Breast epithelium (tissue), 4 donors: ENCODE measurements at regions not wholly inside any gene's neighbourhood (a gene's known extent, or its start where the extent isn't known, plus 50 kb on each side); places are given as distances from the start of the nearest gene placed in this dataset.

Experiments
- DNase-seq, 2 donors: peaks; one replicate each; pipeline ENCODE4 v3.0.0-alpha.2; 2019; ENCODE audit warnings: low spot score in 2 of 2
- H3K27ac ChIP-seq, 2 donors: fragments of 200-600 bp; sonication (generic) in 1 of 2; one replicate each; pipeline ENCODE4 v1.5.1; 2016 to 2019; ENCODE audit warnings: mild to moderate bottlenecking in 1 of 2
- H3K27me3 ChIP-seq, 2 donors: fragments of 200-600 bp; sonication (generic) in 1 of 2; one replicate each; pipeline versions ENCODE4 v1.5.1 to v1.6.0; 2017 to 2019; ENCODE audit warnings: control low read depth in 1 of 2, mild to moderate bottlenecking in 1 of 2
- H3K36me3 ChIP-seq: fragments of 200-600 bp; one replicate; pipeline ENCODE4 v1.5.1; 2019
- H3K4me1 ChIP-seq, 2 donors: fragments of 200-600 bp; sonication (generic); one replicate each; pipeline ENCODE4 v1.5.1; 2016 to 2019; ENCODE audit warnings: control low read depth in 1 of 2
- H3K4me3 ChIP-seq, 3 donors: fragments of 200-600 bp; sonication (generic); 1 replicate in 2 of 3; 2 replicates in 1 of 3; pipeline ENCODE4 v1.5.1; 2016 to 2019; ENCODE audit warnings: mild to moderate bottlenecking in 3 of 3, moderate library complexity in 2 of 3
- H3K9me3 ChIP-seq, 2 donors: fragments of 200-600 bp; sonication (generic) in 1 of 2; one replicate each; pipeline ENCODE4 v1.5.1; 2016 to 2019; ENCODE audit warnings: control low read depth in 1 of 2
- POLR2A ChIP-seq: fragments of 450-650 bp; IDR thresholded peaks from one replicate; pipeline ENCODE4 v1.6.1; 2016; ENCODE audit warnings: antibody characterized with exemption, mild to moderate bottlenecking, moderate library complexity
- POLR2AphosphoS5 ChIP-seq, 3 donors: sonication (generic); formaldehyde crosslinking; IDR thresholded peaks; one replicate each; pipeline ENCODE4 v1.6.1; 2017; ENCODE audit warnings: antibody characterized with exemption in 3 of 3
- intact Hi-C: fragments of 100-400 bp; cut with DNase I; formaldehyde crosslinking; loops from one replicate; pipeline ENCODE4 v1.15.1; 2023; ENCODE audit warnings: low total_unique reads
- TF ChIP-seq, protein P1 (sequence below), 3 donors: fragments of 450-650 bp; IDR thresholded peaks; one replicate each; pipeline ENCODE4 v1.5.1; 2016 to 2017; ENCODE audit warnings: antibody characterized with exemption in 3 of 3, mild to moderate bottlenecking in 3 of 3, moderate library complexity in 3 of 3

DNA sequence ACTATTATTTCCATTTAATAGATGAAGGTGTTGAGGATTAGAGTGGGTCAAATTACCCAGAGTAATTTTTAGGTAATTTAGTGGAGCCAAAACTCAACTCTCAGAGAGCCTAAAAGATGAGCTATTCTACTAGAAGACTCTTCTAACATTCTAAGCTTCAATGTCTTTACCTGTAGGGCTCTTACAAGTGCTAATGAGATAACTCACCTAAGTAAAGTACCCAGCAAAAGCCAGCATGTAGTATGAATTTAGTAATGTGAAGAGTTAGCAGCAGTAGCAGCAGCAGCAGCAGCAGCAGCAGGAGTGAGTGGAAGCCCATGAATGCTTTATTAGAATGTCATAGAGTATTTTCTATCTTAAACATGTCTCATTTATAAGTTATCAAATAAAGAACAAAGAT is 1239.2 kb downstream of the FAM181B start:
- TF ChIP-seq POLR2A, result no peak
- TF ChIP-seq POLR2AphosphoS5 (IDR thresholded peaks at IDR 0.05), result no peak
- TF ChIP-seq, protein P1, sequence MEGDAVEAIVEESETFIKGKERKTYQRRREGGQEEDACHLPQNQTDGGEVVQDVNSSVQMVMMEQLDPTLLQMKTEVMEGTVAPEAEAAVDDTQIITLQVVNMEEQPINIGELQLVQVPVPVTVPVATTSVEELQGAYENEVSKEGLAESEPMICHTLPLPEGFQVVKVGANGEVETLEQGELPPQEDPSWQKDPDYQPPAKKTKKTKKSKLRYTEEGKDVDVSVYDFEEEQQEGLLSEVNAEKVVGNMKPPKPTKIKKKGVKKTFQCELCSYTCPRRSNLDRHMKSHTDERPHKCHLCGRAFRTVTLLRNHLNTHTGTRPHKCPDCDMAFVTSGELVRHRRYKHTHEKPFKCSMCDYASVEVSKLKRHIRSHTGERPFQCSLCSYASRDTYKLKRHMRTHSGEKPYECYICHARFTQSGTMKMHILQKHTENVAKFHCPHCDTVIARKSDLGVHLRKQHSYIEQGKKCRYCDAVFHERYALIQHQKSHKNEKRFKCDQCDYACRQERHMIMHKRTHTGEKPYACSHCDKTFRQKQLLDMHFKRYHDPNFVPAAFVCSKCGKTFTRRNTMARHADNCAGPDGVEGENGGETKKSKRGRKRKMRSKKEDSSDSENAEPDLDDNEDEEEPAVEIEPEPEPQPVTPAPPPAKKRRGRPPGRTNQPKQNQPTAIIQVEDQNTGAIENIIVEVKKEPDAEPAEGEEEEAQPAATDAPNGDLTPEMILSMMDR (IDR thresholded peaks at IDR 0.05), result no peak
- Histone ChIP-seq H3K4me3 (no peak overlapping the region), H3K27ac (no peak overlapping the region), H3K27me3 (no peaks in the 10 kb centered on the region), H3K9me3 (no peaks in the 10 kb centered on the region), H3K4me1 (no peaks in the 10 kb centered on the region), H3K36me3 (no peaks in the 10 kb centered on the region)
- intact Hi-C loops, result no loop called here
- DNase-seq, result no peak

DNA sequence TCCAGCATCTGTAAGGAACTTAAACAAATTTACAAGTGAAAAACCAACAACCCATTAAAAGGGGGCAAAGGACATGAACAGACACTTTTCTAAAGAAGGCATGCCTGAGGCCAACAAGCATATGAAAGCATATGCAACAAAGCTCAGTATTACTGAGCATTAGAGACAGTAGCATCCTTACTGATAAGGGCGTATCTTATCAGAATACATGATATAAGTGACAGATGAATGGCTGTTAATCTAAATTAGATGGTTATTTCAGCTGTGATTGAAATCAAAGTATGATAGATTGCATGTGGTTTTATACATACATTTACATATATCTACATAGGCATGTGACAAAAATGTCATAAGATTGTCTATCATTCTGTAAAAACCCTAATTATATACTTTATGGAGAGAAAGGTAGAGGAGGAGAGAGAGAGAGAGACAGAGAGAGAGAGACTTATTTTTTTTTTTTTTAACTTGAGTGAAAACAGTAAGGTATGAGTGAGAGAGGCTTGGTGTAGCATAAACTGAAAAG is 1240.7 kb downstream of the FAM181B start:
- Histone ChIP-seq H3K9me3 (no peaks in the 10 kb centered on the region), H3K4me3 (no peak overlapping the region), H3K27me3 (no peaks in the 10 kb centered on the region), H3K27ac (no peak overlapping the region), H3K36me3 (no peaks in the 10 kb centered on the region), H3K4me1 (no peaks in the 10 kb centered on the region)
- DNase-seq, result no peak
- TF ChIP-seq, protein P1 (IDR thresholded peaks at IDR 0.05), result no peak
- no peak for TF ChIP-seq POLR2A
- no peak for TF ChIP-seq POLR2AphosphoS5 (IDR thresholded peaks at IDR 0.05)
- intact Hi-C loops, result no loop called here

DNA sequence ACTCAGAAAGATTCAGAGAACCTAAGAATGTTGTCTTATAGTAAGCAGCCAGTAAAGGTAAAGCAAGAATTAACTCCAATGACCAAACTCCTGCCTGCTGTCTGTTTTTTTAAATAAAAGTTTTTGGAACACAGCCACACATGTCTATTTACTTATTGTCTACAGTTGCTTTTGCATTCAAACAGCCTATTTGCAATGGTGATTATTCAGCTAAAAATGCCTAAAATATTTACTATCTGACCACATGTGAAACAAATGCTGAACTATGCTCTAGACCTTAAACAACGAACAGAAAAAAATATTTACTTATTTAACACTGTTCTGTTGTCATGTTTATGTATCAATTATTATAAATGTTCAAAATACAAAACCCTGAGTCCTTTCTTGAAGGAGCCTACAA is 1246.6 kb downstream of the FAM181B start:
- H3K9me3 ChIP-seq, result no peaks in the 10 kb centered on the region
- H3K27me3 ChIP-seq, result no peaks in the 10 kb centered on the region
- H3K4me1 ChIP-seq, result no peaks in the 10 kb centered on the region
- DNase-seq, result no peak
- H3K4me3 ChIP-seq, result no peak overlapping the region
- no peak for TF ChIP-seq POLR2A
- TF ChIP-seq POLR2AphosphoS5 (IDR thresholded peaks at IDR 0.05), result no peak
- TF ChIP-seq, protein P1 (IDR thresholded peaks at IDR 0.05), result no peak
- no peak overlapping the region for H3K27ac ChIP-seq
- H3K36me3 ChIP-seq, result no peaks in the 10 kb centered on the region
- intact Hi-C loops, result no loop called here

DNA sequence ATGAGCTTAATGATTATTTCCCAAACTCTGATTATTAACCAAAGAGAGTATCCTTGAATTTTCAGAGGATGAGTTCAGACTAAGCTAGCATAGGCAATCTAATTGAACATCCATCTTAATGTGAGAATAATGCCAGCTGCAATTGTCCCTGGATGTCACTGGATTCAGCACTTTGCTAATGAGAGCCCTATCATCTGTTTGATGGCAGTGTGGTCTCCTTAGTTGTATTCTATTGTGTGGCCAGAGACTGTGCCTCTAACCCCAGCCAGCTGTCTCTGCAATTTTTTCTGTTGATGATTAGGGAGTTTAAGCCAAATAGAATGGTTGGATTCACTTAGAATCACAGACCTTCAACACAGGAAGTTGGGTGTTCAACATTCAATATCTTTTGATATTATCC is 1249.5 kb downstream of the FAM181B start:
- Histone ChIP-seq H3K36me3 (no peaks in the 10 kb centered on the region), H3K9me3 (no peaks in the 10 kb centered on the region), H3K27ac (no peak overlapping the region), H3K27me3 (no peaks in the 10 kb centered on the region), H3K4me1 (no peaks in the 10 kb centered on the region), H3K4me3 (no peak overlapping the region)
- TF ChIP-seq, protein P1 (IDR thresholded peaks at IDR 0.05), result no peak
- TF ChIP-seq POLR2A, result no peak
- intact Hi-C loops, result no loop called here
- DNase-seq, result no peak

DNA sequence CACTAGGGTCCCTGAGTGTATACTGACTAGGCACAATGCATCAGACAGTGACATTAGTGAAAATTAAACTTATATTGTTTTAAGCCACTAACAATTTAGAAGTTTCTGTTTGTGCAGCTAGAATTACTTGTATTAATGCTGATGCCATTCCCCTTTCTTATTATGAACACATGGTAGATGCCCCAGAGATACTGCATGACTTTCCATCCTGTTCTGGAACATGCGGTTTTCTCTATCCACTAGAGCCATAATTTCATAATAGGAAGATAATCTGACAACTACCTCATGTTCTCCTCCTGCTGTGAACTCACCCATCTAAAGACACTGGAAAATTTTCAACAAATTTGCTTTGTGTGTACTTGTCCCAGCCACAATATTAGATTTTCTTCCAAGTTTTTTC is 1256.4 kb downstream of the FAM181B start:
- Histone ChIP-seq H3K9me3 (no peaks in the 10 kb centered on the region), H3K36me3 (no peaks in the 10 kb centered on the region), H3K4me1 (no peaks in the 10 kb centered on the region), H3K4me3 (no peak overlapping the region), H3K27ac (no peak overlapping the region), H3K27me3 (no peaks in the 10 kb centered on the region)
- TF ChIP-seq POLR2A (no peak), POLR2AphosphoS5 (IDR thresholded peaks at IDR 0.05) (no peak)
- TF ChIP-seq, protein P1 (IDR thresholded peaks at IDR 0.05), result no peak
- no peak for DNase-seq
- intact Hi-C loops, result no loop called here
